HEK293 (cell line): ENCODE measurements at regions not wholly inside any gene's neighbourhood (a gene's known extent, or its start where the extent isn't known, plus 50 kb on each side); places are given as distances from the start of the nearest gene placed in this dataset.
"Not testable (repeated sequence)": the region's sequence is repeated elsewhere in the genome, so short reads cannot be mapped to it uniquely, and the experiment has no call there.

ENCODE experiments used
- CTCF ChIA-PET: fragments of 350-600 bp; formaldehyde crosslinking; extraction: SDS; loops from one replicate; lab custom pipeline; 2021; ENCODE audit warnings: antibody characterized with exemption; lab: Yijun Ruan, JAX
- POLR2A ChIA-PET: fragments of 300-600 bp; formaldehyde crosslinking; extraction: SDS; loops from one replicate; lab custom pipeline; 2020; ENCODE audit warnings: antibody characterized with exemption, inconsistent platforms; lab: Yijun Ruan, JAX
- H3K27ac ChIP-seq: fragments of 200-500 bp; sonication (Bioruptor generic); 2 replicates; pipeline ENCODE4 v1.5.1; 2014; ENCODE audit warnings: low read depth, low read length, control low read depth, inconsistent platforms; ENCODE audit errors: extremely low read depth
- H3K36me3 ChIP-seq, 2 experiments: fragments of 200-500 bp in 1 of 2; sonication (Bioruptor generic) in 1 of 2; 1 replicate in 1 of 2; 2 replicates in 1 of 2; pipeline ENCODE4 v1.5.1; 2014 to 2017; ENCODE audit warnings: inconsistent platforms in 2 of 2, low read length in 2 of 2; ENCODE audit not compliant: control insufficient read depth in 2 of 2, insufficient read depth in 1 of 2
- H3K4me1 ChIP-seq: fragments of 200-500 bp; sonication (Bioruptor generic); 2 replicates; pipeline ENCODE4 v1.5.1; 2014; ENCODE audit warnings: mild to moderate bottlenecking, low read length, inconsistent platforms; ENCODE audit not compliant: control insufficient read depth, insufficient read depth
- H3K4me3 ChIP-seq: 2 replicates; pipeline ENCODE4 v1.5.1; 2011; ENCODE audit warnings: low read depth, mild to moderate bottlenecking, control low read depth, low read length, moderate library complexity
- H3K9me3 ChIP-seq: fragments of 200-500 bp; sonication (Bioruptor generic); 2 replicates; pipeline ENCODE4 v1.5.1; 2014; ENCODE audit warnings: low read depth, low read length, inconsistent platforms; ENCODE audit not compliant: control insufficient read depth, insufficient read depth
- GLI4 ChIP-seq: fragments of 450-650 bp; formaldehyde crosslinking; IDR thresholded peaks from 2 replicates; pipeline ENCODE4 v1.5.1; 2016; ENCODE audit warnings: missing biosample characterization, missing genetic modification characterization
- REPIN1 ChIP-seq: fragments of 450-650 bp; formaldehyde crosslinking; IDR thresholded peaks from 2 replicates; pipeline ENCODE4 v1.5.1; 2017; ENCODE audit warnings: missing biosample characterization, missing genetic modification characterization, low read depth
- YY1 ChIP-seq: fragments of 450-650 bp; formaldehyde crosslinking; IDR thresholded peaks from 2 replicates; pipeline ENCODE4 v1.5.1; 2018; ENCODE audit warnings: missing biosample characterization, missing genetic modification characterization
- ZNF146 ChIP-seq: fragments of 450-650 bp; formaldehyde crosslinking; IDR thresholded peaks from 2 replicates; pipeline ENCODE4 v1.5.1; 2016; ENCODE audit warnings: missing biosample characterization, missing genetic modification characterization
- ZNF791 ChIP-seq: fragments of 450-650 bp; formaldehyde crosslinking; IDR thresholded peaks from 2 replicates; pipeline ENCODE4 v1.5.1; 2016; ENCODE audit warnings: missing biosample characterization, missing genetic modification characterization
- ZNF843 ChIP-seq: fragments of 450-650 bp; formaldehyde crosslinking; IDR thresholded peaks from 2 replicates; pipeline ENCODE4 v1.5.1; 2016; ENCODE audit warnings: missing biosample characterization, missing genetic modification characterization
- TF ChIP-seq, protein P1 (sequence below): fragments of 450-650 bp; formaldehyde crosslinking; IDR thresholded peaks from 2 replicates; pipeline ENCODE4 v1.5.1; 2016; ENCODE audit warnings: missing biosample characterization, missing genetic modification characterization, low read depth
- TF ChIP-seq, protein P2 (sequence below): fragments of 450-650 bp; formaldehyde crosslinking; IDR thresholded peaks from 2 replicates; pipeline ENCODE4 v1.5.1; 2016; ENCODE audit warnings: missing biosample characterization, missing genetic modification characterization
- TF ChIP-seq, protein P3 (sequence below): fragments of 450-650 bp; formaldehyde crosslinking; IDR thresholded peaks from 2 replicates; pipeline ENCODE4 v1.5.1; 2016; ENCODE audit warnings: missing biosample characterization, missing genetic modification characterization
- TF ChIP-seq, protein P4 (sequence below): fragments of 450-650 bp; formaldehyde crosslinking; IDR thresholded peaks from 2 replicates; pipeline ENCODE4 v1.5.1; 2016; ENCODE audit warnings: missing biosample characterization, missing genetic modification characterization

DNA sequence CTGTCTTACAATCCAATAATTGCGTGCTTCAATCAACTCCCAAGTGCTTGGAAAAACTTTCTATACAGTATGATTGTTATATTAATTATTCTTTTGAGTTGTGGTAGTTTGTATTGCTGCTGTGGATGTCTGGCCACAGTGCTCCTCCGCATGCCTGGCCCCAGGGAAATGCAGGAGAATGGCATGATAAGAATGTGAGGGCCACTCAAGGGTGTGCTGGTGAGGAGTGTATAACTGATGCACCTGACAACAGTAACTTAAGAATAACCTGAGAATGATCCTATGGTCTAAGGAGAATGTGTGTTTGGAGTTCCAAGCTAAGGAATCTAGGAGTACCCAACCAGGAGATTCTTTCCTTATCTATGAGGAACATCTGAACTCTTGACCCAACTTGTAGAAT lies 152.9 kb upstream of the APC start:
- CTCF ChIA-PET = no interaction called here
- POLR2A ChIA-PET = no interaction called here
- H3K4me1 ChIP-seq = no peaks in the 10 kb centered on the region; the same call in 1 of the 2 replicates
- H3K36me3 ChIP-seq = no peaks in the 10 kb centered on the region
- H3K4me3 ChIP-seq = no peak overlapping the region
- TF ChIP-seq ZNF843 (tag by site-specific recombination) (no peak), GLI4 (tag by site-specific recombination) (no peak), REPIN1 (tag by site-specific recombination) (no peak)
- H3K27ac ChIP-seq = no peak overlapping the region
- H3K9me3 ChIP-seq = no peaks in the 10 kb centered on the region

GRCh38 chr5:112586596-112587062 lies 151.1 kb upstream of the APC start:
- TF ChIP-seq, protein P1, sequence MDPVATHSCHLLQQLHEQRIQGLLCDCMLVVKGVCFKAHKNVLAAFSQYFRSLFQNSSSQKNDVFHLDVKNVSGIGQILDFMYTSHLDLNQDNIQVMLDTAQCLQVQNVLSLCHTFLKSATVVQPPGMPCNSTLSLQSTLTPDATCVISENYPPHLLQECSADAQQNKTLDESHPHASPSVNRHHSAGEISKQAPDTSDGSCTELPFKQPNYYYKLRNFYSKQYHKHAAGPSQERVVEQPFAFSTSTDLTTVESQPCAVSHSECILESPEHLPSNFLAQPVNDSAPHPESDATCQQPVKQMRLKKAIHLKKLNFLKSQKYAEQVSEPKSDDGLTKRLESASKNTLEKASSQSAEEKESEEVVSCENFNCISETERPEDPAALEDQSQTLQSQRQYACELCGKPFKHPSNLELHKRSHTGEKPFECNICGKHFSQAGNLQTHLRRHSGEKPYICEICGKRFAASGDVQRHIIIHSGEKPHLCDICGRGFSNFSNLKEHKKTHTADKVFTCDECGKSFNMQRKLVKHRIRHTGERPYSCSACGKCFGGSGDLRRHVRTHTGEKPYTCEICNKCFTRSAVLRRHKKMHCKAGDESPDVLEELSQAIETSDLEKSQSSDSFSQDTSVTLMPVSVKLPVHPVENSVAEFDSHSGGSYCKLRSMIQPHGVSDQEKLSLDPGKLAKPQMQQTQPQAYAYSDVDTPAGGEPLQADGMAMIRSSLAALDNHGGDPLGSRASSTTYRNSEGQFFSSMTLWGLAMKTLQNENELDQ (tag by site-specific recombination) = no peak
- TF ChIP-seq ZNF791 (tag by site-specific recombination) (no peak), YY1 (tag by site-specific recombination) (no peak)
- TF ChIP-seq, protein P2, sequence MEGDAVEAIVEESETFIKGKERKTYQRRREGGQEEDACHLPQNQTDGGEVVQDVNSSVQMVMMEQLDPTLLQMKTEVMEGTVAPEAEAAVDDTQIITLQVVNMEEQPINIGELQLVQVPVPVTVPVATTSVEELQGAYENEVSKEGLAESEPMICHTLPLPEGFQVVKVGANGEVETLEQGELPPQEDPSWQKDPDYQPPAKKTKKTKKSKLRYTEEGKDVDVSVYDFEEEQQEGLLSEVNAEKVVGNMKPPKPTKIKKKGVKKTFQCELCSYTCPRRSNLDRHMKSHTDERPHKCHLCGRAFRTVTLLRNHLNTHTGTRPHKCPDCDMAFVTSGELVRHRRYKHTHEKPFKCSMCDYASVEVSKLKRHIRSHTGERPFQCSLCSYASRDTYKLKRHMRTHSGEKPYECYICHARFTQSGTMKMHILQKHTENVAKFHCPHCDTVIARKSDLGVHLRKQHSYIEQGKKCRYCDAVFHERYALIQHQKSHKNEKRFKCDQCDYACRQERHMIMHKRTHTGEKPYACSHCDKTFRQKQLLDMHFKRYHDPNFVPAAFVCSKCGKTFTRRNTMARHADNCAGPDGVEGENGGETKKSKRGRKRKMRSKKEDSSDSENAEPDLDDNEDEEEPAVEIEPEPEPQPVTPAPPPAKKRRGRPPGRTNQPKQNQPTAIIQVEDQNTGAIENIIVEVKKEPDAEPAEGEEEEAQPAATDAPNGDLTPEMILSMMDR (tag by site-specific recombination) = no peak
- Histone ChIP-seq H3K27ac (no peak overlapping the region), H3K9me3 (no peaks in the 10 kb centered on the region), H3K36me3 (no peaks in the 10 kb centered on the region), H3K4me3 (no peak overlapping the region), H3K4me1 (no peaks in the 10 kb centered on the region; the same call in 1 of the 2 replicates)
- POLR2A ChIA-PET = no interaction called here
- CTCF ChIA-PET = interaction anchor here (0.7 kb wide), 1 partner anchor 29 kb away, joined by 3 read pairs; no protein-coding TSS in a partner anchor

DNA sequence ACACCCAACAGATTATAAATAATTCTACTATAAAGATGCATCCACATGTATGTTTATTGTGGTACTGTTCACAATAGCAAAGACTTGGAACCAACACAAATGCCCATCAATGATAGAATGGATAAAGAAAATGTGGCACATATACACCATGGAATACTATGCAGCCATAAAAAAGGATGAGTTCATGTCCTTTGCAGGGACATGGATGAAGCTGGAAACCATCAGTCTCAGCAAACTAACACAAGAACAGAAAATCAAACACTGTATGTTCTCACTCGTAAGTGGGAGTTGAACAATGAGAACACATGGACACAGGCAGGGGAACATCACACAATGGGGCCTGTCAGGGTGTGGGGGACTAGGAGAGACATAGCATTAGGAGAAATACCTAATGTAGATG lies 146.8 kb upstream of the APC start:
- CTCF ChIA-PET, H3K4me1 ChIP-seq, H3K36me3 ChIP-seq, H3K9me3 ChIP-seq, H3K27ac ChIP-seq, H3K4me3 ChIP-seq, POLR2A ChIA-PET: not testable (repeated sequence)
- TF ChIP-seq ZNF146 = peak; percentile 91
- TF ChIP-seq, protein P3, sequence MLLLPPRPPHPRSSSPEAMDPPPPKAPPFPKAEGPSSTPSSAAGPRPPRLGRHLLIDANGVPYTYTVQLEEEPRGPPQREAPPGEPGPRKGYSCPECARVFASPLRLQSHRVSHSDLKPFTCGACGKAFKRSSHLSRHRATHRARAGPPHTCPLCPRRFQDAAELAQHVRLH (tag by site-specific recombination) = 0 out of 2 replicates have a peak, but pooled peaks have one; percentile 14
- TF ChIP-seq, protein P4, sequence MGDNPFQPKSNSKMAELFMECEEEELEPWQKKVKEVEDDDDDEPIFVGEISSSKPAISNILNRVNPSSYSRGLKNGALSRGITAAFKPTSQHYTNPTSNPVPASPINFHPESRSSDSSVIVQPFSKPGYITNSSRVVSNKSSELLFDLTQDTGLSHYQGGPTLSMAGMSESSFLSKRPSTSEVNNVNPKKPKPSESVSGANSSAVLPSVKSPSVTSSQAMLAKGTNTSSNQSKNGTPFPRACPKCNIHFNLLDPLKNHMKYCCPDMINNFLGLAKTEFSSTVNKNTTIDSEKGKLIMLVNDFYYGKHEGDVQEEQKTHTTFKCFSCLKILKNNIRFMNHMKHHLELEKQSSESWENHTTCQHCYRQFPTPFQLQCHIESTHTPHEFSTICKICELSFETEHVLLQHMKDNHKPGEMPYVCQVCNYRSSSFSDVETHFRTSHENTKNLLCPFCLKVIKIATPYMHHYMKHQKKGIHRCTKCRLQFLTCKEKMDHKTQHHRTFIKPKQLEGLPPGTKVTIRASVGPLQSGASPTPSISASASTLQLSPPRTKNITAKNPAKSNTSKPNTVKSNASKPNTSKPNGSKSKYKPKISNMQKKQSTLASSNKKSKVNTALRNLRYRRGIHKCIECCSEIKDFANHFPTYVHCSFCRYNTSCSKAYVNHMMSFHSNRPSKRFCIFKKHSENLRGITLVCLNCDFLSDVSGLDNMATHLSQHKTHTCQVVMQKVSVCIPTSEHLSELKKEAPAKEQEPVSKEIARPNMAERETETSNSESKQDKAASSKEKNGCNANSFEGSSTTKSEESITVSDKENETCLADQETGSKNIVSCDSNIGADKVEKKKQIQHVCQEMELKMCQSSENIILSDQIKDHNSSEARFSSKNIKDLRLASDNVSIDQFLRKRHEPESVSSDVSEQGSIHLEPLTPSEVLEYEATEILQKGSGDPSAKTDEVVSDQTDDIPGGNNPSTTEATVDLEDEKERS = 0 out of 2 replicates have a peak, but pooled peaks have one; percentile 49
